GM19240 (cell line): ENCODE measurements at regions not wholly inside any gene's neighbourhood (a gene's known extent, or its start where the extent isn't known, plus 50 kb on each side); places are given as distances from the start of the nearest gene placed in this dataset.

Experiments
- DNase-seq: peaks from one replicate; pipeline ENCODE4 v3.0.0; 2011; ENCODE audit warnings: low spot score; ENCODE audit not compliant: insufficient read length

GRCh38 chr2:177038787-177039484 is 173.7 kb upstream of the HNRNPA3 start:
- no peak for DNase-seq

GRCh38 chr2:177042311-177042710 is 170.3 kb upstream of the HNRNPA3 start:
- no peak for DNase-seq

- DNase-seq, result no peak
These were observed 167.9 kb upstream of the HNRNPA3 start for GRCh38 chr2:177044671-177045070.

GRCh38 chr2:177048981-177049380 is 163.6 kb upstream of the HNRNPA3 start:
- no peak for DNase-seq

- DNase-seq, result no peak
These were observed 161.3 kb upstream of the HNRNPA3 start for GRCh38 chr2:177051278-177051677.

- no peak for DNase-seq
These were observed 160.1 kb upstream of the HNRNPA3 start for GRCh38 chr2:177052471-177052870.

- DNase-seq, result no peak
These were observed 159.6 kb upstream of the HNRNPA3 start for GRCh38 chr2:177053038-177053437.

GRCh38 chr2:177053716-177054115 is 158.9 kb upstream of the HNRNPA3 start:
- DNase-seq, result no peak

- DNase-seq, result no peak
These were observed 156.1 kb upstream of the HNRNPA3 start for GRCh38 chr2:177056481-177056929.

GRCh38 chr2:177058747-177059146 is 153.8 kb upstream of the HNRNPA3 start:
- DNase-seq, result peak; percentile 9

GRCh38 chr2:177059293-177059692 is 153.3 kb upstream of the HNRNPA3 start:
- no peak for DNase-seq

GRCh38 chr2:177063331-177063730 is 149.3 kb upstream of the HNRNPA3 start:
- DNase-seq, result no peak

- DNase-seq, result no peak
These were observed 148.2 kb upstream of the HNRNPA3 start for GRCh38 chr2:177064422-177064821.

- DNase-seq, result no peak
These were observed 143.6 kb upstream of the HNRNPA3 start for GRCh38 chr2:177068967-177069366.

- no peak for DNase-seq
These were observed 140.5 kb upstream of the HNRNPA3 start for GRCh38 chr2:177072090-177072489.

GRCh38 chr2:177073611-177074010 is 139.0 kb upstream of the HNRNPA3 start:
- DNase-seq, result no peak

GRCh38 chr2:177074099-177074710 is 138.4 kb upstream of the HNRNPA3 start:
- DNase-seq, result no peak

GRCh38 chr2:177075254-177075653 is 137.3 kb upstream of the HNRNPA3 start:
- no peak for DNase-seq

GRCh38 chr2:177076636-177077179 is 135.9 kb upstream of the HNRNPA3 start:
- no peak for DNase-seq

GRCh38 chr2:177077778-177078177 is 134.8 kb upstream of the HNRNPA3 start:
- no peak for DNase-seq

- no peak for DNase-seq
These were observed 134.2 kb upstream of the HNRNPA3 start for GRCh38 chr2:177078416-177078815.

GRCh38 chr2:177078855-177079254 is 133.7 kb upstream of the HNRNPA3 start:
- no peak for DNase-seq

GRCh38 chr2:177080746-177081284 is 131.8 kb upstream of the HNRNPA3 start:
- no peak for DNase-seq
